Smooth muscle cell (in vitro differentiated cells): ENCODE measurements at regions not wholly inside any gene's neighbourhood (a gene's known extent, or its start where the extent isn't known, plus 50 kb on each side); places are given as distances from the start of the nearest gene placed in this dataset.

ENCODE experiments used
- DNase-seq: peaks from one replicate; lab custom pipeline; 2025; ENCODE audit not compliant: unreplicated experiment; lab: John Stamatoyannopoulos, UW
- H2AFZ ChIP-seq: fragments of 200-600 bp; sonication (generic); 2 replicates; pipeline ENCODE4 v1.6.0; 2016; ENCODE audit warnings: antibody characterized with exemption, low read depth, mild to moderate bottlenecking
- H3F3A ChIP-seq: fragments of 200-600 bp; sonication (generic); 2 replicates; pipeline ENCODE4 v1.6.0; 2017; ENCODE audit warnings: antibody characterized with exemption, low read depth
- H3K27ac ChIP-seq: fragments of 200-600 bp; sonication (generic); 2 replicates; pipeline ENCODE4 v1.5.1; 2016; ENCODE audit warnings: low read depth, mild to moderate bottlenecking
- H3K27me3 ChIP-seq: fragments of 200-600 bp; sonication (generic); 2 replicates; pipeline ENCODE4 v1.6.1; 2016; ENCODE audit warnings: low read depth, mild to moderate bottlenecking
- H3K36me3 ChIP-seq: fragments of 200-600 bp; sonication (generic); 2 replicates; pipeline ENCODE4 v1.5.1; 2016; ENCODE audit warnings: low read depth
- H3K4me1 ChIP-seq: fragments of 200-600 bp; sonication (generic); 2 replicates; pipeline ENCODE4 v1.5.1; 2016; ENCODE audit warnings: low read depth
- H3K4me2 ChIP-seq: fragments of 200-600 bp; sonication (generic); 2 replicates; pipeline ENCODE4 v1.6.0; 2016; ENCODE audit warnings: mild to moderate bottlenecking
- H3K4me3 ChIP-seq: fragments of 200-600 bp; sonication (generic); 2 replicates; pipeline ENCODE4 v1.5.1; 2016; ENCODE audit warnings: mild to moderate bottlenecking
- H3K79me2 ChIP-seq: fragments of 200-600 bp; sonication (generic); 2 replicates; pipeline ENCODE4 v1.6.0; 2016; ENCODE audit warnings: low read depth, mild to moderate bottlenecking
- H3K9ac ChIP-seq: fragments of 200-600 bp; sonication (generic); 2 replicates; pipeline ENCODE4 v1.6.0; 2016; ENCODE audit warnings: low read depth
- H3K9me3 ChIP-seq: fragments of 200-600 bp; sonication (generic); replicated peaks from 2 replicates; pipeline ENCODE4 v1.5.1; 2016; ENCODE audit warnings: low read depth
- H4K20me1 ChIP-seq: fragments of 200-600 bp; sonication (generic); 2 replicates; pipeline ENCODE4 v1.6.0; 2016; ENCODE audit warnings: low read depth
- CTCF ChIP-seq: fragments of 200-600 bp; sonication (generic); IDR thresholded peaks from 2 replicates; pipeline ENCODE4 v1.5.1; 2017; ENCODE audit warnings: borderline replicate concordance, mild to moderate bottlenecking, antibody characterized with exemption; ENCODE audit not compliant: insufficient read depth, poor library complexity, severe bottlenecking
- WGBS: methylation state at CpG from one replicate; pipeline ENCODE4 v1.1.7; 2016; ENCODE audit warnings: low lambda C conversion rate; 5-methylcytosine and 5-hydroxymethylcytosine counted together

- no peaks in the 10 kb centered on the region for H3K9me3 ChIP-seq
- peaks cover 8% of the 10 kb centered on the region for H3K27me3 ChIP-seq
- no peaks in the 10 kb centered on the region for H3K4me1 ChIP-seq
- H2AFZ ChIP-seq: no peak overlapping the region
- H3K27ac ChIP-seq: no peak overlapping the region
- WGBS: 73% methylated on average over 3 of the region's 3 CpGs
- no peak overlapping the region for H3K4me3 ChIP-seq
- no peaks in the 10 kb centered on the region for H3K79me2 ChIP-seq
- H4K20me1 ChIP-seq: no peaks in the 10 kb centered on the region
- no peak for TF ChIP-seq CTCF
- H3F3A ChIP-seq: no peaks in the 10 kb centered on the region
- peak overlapping the region; percentile 33 for H3K4me2 ChIP-seq
- no peak overlapping the region for H3K9ac ChIP-seq
- no peaks in the 10 kb centered on the region for H3K36me3 ChIP-seq
- DNase-seq: no peak
Observed at GRCh38 chr7:67653856-67654454, 657.3 kb downstream of the TYW1 start.

GRCh38 chr7:67654642-67655041 is 658.0 kb downstream of the TYW1 start:
- Histone ChIP-seq H3K4me3 (no peak overlapping the region), H3K9ac (no peak overlapping the region), H3F3A (no peaks in the 10 kb centered on the region), H4K20me1 (no peaks in the 10 kb centered on the region), H3K4me2 (peak overlapping the region; percentile 33), H3K4me1 (no peaks in the 10 kb centered on the region), H3K9me3 (no peaks in the 10 kb centered on the region), H3K36me3 (no peaks in the 10 kb centered on the region), H3K27ac (no peak overlapping the region), H2AFZ (no peak overlapping the region), H3K79me2 (no peaks in the 10 kb centered on the region), H3K27me3 (peaks cover 8% of the 10 kb centered on the region)
- TF ChIP-seq CTCF: no peak
- 70% methylated on average over 1 of the region's 1 CpG for WGBS
- no peak for DNase-seq

- Histone ChIP-seq H4K20me1 (no peaks in the 10 kb centered on the region), H3K4me3 (no peak overlapping the region), H3K4me1 (no peaks in the 10 kb centered on the region), H3K9ac (no peak overlapping the region), H3F3A (no peaks in the 10 kb centered on the region), H3K4me2 (peak overlapping the region; percentile 33), H3K9me3 (no peaks in the 10 kb centered on the region), H2AFZ (no peak overlapping the region), H3K36me3 (no peaks in the 10 kb centered on the region), H3K79me2 (no peaks in the 10 kb centered on the region), H3K27ac (no peak overlapping the region), H3K27me3 (peaks cover 8% of the 10 kb centered on the region)
- DNase-seq: no peak
- no peak for TF ChIP-seq CTCF
Observed at GRCh38 chr7:67655168-67655567, 658.5 kb downstream of the TYW1 start.

- H3K27ac ChIP-seq: no peak overlapping the region
- H3K27me3 ChIP-seq: no peaks in the 10 kb centered on the region
- TF ChIP-seq CTCF: no peak
- H3F3A ChIP-seq: no peaks in the 10 kb centered on the region
- no peak overlapping the region for H3K4me3 ChIP-seq
- H3K36me3 ChIP-seq: no peaks in the 10 kb centered on the region
- no peak overlapping the region for H2AFZ ChIP-seq
- no peaks in the 10 kb centered on the region for H4K20me1 ChIP-seq
- H3K4me1 ChIP-seq: no peaks in the 10 kb centered on the region
- H3K4me2 ChIP-seq: no peak overlapping the region
- no peaks in the 10 kb centered on the region for H3K9me3 ChIP-seq
- no peak overlapping the region for H3K9ac ChIP-seq
- no peak for DNase-seq
- no peaks in the 10 kb centered on the region for H3K79me2 ChIP-seq
Observed at GRCh38 chr7:67659091-67659490, 662.5 kb downstream of the TYW1 start.
